GM19351 (cell line): ENCODE measurements at regions not wholly inside any gene's neighbourhood (a gene's known extent, or its start where the extent isn't known, plus 50 kb on each side); places are given as distances from the start of the nearest gene placed in this dataset.

Experiments used
- ATAC-seq: cut with Tn5 transposase; IDR thresholded peaks from one replicate; pipeline ENCODE4 v1.9.1; 2021; ENCODE audit warnings: mild to moderate bottlenecking, moderate library complexity; ENCODE audit not compliant: unreplicated experiment

GRCh38 chr1:78792756-78793155, 143.1 kb downstream of the IFI44 start:
- no peak for ATAC-seq

- peak; percentile 68 for ATAC-seq
Measured at GRCh38 chr1:78797108-78797781, 147.6 kb downstream of the IFI44 start.

- no peak for ATAC-seq
Measured at GRCh38 chr1:78799926-78800325, 150.3 kb downstream of the IFI44 start.

DNA sequence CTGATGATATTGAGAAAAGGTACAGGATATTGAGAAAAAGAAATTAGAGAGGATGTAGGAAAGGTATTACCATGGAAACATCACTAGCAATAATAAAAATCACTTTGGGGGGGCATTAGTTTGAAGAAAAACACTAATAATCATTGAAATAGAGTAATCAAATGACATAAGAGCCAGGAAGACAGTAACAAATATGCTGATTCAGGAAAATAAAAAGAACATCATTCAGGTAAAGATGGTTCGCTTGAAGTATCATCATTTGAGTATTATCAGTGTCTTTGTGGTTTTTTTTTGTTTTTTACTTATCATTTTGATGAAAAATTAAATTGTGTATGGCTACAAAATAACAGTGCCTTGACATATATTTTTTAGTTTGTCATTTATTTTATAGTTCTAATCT, 164.5 kb downstream of the IFI44 start:
- no peak for ATAC-seq

DNA sequence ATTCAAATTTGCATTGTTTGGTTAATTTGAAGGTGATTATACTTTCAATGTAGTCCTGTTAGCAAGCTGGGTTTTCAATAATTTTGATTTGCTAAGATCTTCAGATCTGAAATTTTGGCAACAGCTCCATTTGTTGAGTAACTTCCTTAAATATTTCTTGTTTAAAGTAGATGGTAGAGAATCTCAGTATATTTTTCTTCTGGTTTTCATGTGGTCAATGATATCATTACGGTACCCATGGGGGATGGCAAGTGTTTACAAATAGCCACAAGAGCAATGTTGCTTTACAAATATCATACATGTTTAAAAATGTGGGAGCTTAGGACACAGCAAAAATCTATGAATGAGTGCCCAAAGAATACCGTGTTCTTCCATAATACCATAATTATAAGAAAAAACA, 175.9 kb downstream of the IFI44 start:
- no peak for ATAC-seq

DNA sequence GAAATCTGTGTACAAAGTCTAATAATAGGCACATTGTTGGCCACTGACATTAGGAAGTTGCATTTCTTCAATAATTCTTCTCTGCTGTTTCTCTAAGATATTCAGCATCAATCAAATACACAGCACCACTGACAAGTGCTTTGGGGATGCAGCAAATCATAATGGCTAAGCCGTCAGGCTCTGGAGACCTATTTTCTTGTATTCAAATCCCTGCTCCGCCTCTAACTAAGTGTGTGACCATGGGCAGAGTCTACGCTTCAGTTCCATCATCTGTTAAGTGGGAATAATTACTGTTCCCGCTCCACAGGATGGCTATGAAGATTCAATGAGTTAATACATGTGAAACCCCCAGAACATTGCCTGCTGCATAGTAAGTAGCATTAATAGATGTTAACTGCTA, 176.9 kb downstream of the ADGRL4 start:
- ATAC-seq = no peak

- no peak for ATAC-seq
Measured at GRCh38 chr1:78830321-78830720, 176.2 kb downstream of the ADGRL4 start.

DNA sequence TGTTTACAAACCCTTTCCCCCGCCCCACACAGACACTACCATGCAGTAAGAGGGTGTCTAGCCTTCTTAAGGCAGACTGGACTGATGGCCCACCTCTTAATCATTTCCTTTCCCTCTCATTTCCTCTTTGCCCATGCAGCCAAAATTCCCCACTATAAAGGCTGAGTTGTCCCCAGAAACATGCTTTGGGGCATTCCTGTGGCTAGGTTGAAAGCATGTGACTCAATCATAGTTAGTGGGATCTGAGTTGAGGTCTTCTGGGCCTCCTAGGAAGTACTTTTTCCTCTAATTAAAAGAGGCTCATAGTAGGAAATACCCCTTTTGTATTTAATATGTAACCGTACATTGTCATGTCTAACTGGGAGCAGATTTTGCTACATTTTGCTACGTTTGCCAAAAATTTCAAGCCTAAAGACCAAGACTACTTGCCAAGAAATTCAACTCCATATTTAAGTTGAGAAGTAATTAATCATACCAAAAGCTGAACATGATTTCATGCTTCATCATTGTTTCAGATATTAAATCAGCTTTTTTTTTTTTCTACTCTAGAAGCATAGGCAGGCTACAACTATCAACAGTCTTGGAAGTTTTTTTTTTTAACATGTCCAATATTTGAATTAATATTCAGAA, 174.7 kb downstream of the ADGRL4 start:
- ATAC-seq = no peak

DNA sequence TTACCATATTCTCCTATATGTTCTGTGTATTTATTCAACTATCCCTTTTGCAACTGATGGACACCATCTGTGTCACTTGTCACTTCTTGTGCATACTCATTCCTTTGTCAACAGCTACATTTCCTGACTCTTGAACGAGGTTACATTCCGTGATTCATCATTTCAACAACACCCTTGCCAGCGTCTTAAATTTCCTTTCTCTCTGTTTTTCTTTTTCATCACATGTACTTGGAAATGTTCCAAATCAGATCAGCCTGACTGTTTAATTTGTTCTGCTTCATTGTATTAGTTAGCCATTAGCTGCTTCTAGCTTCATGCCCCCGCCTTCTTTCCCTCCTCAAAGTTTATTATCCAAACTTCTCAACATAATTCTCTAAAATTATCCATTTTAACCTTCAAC, 173.0 kb downstream of the ADGRL4 start:
- no peak for ATAC-seq

GRCh38 chr1:78834201-78834741, 172.3 kb downstream of the ADGRL4 start:
- ATAC-seq = peak; percentile 66

DNA sequence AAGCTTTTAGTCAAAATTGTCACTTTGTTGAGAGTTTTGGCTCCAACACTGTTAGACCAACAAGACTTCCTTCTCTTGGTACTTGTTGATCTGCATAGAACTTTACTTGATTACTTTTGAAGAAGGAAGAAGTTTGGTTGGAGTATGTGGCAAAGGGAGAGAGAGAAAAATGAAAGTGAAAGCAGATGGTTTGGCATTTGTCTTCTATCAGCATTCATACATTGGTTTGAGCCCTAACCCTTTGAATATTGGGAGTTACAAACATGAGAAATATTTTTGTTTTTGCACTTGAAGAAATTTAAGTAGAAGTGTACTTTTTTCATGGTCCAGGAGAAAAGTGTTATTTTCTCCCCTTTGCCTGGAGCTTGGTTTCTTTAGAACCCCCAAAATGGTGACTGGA, 169.8 kb downstream of the ADGRL4 start:
- no peak for ATAC-seq

GRCh38 chr1:78839704-78840277, 166.7 kb downstream of the ADGRL4 start:
- peak; percentile 63 for ATAC-seq
